ENCODE measurements at regions not wholly inside any gene's neighbourhood (a gene's known extent, or its start where the extent isn't known, plus 50 kb on each side); places are given as distances from the start of the nearest gene placed in this dataset.

GRCh38 chr10:100670828-100671479, 74.4 kb upstream of the PAX2 start:
- no peaks in the 10 kb centered on the region for H3K36me3 ChIP-seq
- whole genome bisulfite sequencing, 5 donors = 4 to 6% (median 5%) methylated on average over 23 to 54 of the region's 54 CpGs
- DNase-seq = peak; percentile 28 to 45
- peaks cover 10 to 99% (median 73%) of the 10 kb centered on the region in 3 donors for H3K27me3 ChIP-seq
- TF ChIP-seq CTCF (IDR thresholded peaks at IDR 0.05) (peak in 3 of 7 experiments; percentile 54 to 78 (median 69)), POLR2A (IDR thresholded peaks at IDR 0.05) (no peak)
- H3K4me3 ChIP-seq = peak overlapping the region in 2 of 4 donors; percentile 9 to 22
- H3K9me3 ChIP-seq = no peaks in the 10 kb centered on the region
- H3K4me1 ChIP-seq = peaks cover 0 to 8% (median 6%) of the 10 kb centered on the region in 4 donors
- no peak overlapping the region for H3K27ac ChIP-seq
- intact Hi-C loops (cut with DNase I; ENCODE audit: low total_unique reads) = no loop called here

- DNase-seq = no peak
- no peak overlapping the region for H3K4me3 ChIP-seq
- intact Hi-C loops (cut with DNase I; ENCODE audit: low total_unique reads) = no loop called here
- H3K4me1 ChIP-seq = peaks cover 0 to 8% (median 6%) of the 10 kb centered on the region in 4 donors
- H3K27me3 ChIP-seq = peaks cover 10 to 97% (median 72%) of the 10 kb centered on the region in 3 donors
- H3K36me3 ChIP-seq = no peaks in the 10 kb centered on the region
- no peak overlapping the region for H3K27ac ChIP-seq
- no peaks in the 10 kb centered on the region for H3K9me3 ChIP-seq
- TF ChIP-seq POLR2A (IDR thresholded peaks at IDR 0.05) = no peak
- TF ChIP-seq POLR2AphosphoS5 (IDR thresholded peaks at IDR 0.05) = no peak
- TF ChIP-seq CTCF (IDR thresholded peaks at IDR 0.05) = no peak
- no peak for TF ChIP-seq EP300 (IDR thresholded peaks at IDR 0.05)
- WGBS, 5 donors = 86 to 98% (median 93%) methylated on average over 3 of the region's 3 CpGs
Observed at GRCh38 chr10:100672199-100672598, 73.2 kb upstream of the PAX2 start.

- Histone ChIP-seq H3K4me3 (no peak overlapping the region), H3K27ac (no peak overlapping the region), H3K9me3 (no peaks in the 10 kb centered on the region), H3K27me3 (peaks cover 0 to 97% (median 59%) of the 10 kb centered on the region in 3 donors), H3K4me1 (peaks cover 0 to 7% (median 5%) of the 10 kb centered on the region in 4 donors), H3K36me3 (no peaks in the 10 kb centered on the region)
- DNase-seq = no peak
- TF ChIP-seq CTCF (IDR thresholded peaks at IDR 0.05) (no peak), EP300 (IDR thresholded peaks at IDR 0.05) (no peak), POLR2AphosphoS5 (IDR thresholded peaks at IDR 0.05) (no peak), POLR2A (IDR thresholded peaks at IDR 0.05) (no peak)
- WGBS, 5 donors = 67 to 75% (median 72%) methylated on average over 6 of the region's 6 CpGs
- intact Hi-C loops (cut with DNase I; ENCODE audit: low total_unique reads) = no loop called here
Observed at GRCh38 chr10:100677290-100677945, 68.0 kb upstream of the PAX2 start.

- H3K4me3 ChIP-seq = no peak overlapping the region
- intact Hi-C loops (cut with DNase I; ENCODE audit: low total_unique reads) = no loop called here
- no peak overlapping the region for H3K27ac ChIP-seq
- H3K36me3 ChIP-seq = no peaks in the 10 kb centered on the region
- peaks cover 4 to 97% (median 57%) of the 10 kb centered on the region in 3 donors for H3K27me3 ChIP-seq
- H3K4me1 ChIP-seq = peaks cover 0 to 7% (median 5%) of the 10 kb centered on the region in 4 donors
- no peak for TF ChIP-seq POLR2AphosphoS5 (IDR thresholded peaks at IDR 0.05)
- no peak for TF ChIP-seq POLR2A (IDR thresholded peaks at IDR 0.05)
- no peak for DNase-seq
- 8 to 32% (median 14%) methylated on average over 3 of the region's 3 CpGs for WGBS, 5 donors
- H3K9me3 ChIP-seq = no peaks in the 10 kb centered on the region
Observed at GRCh38 chr10:100679327-100679726, 66.1 kb upstream of the PAX2 start.

- no peak for DNase-seq
- Histone ChIP-seq H3K36me3 (no peaks in the 10 kb centered on the region), H3K4me3 (no peak overlapping the region), H3K27ac (no peak overlapping the region), H3K4me1 (peaks cover 0 to 7% (median 5%) of the 10 kb centered on the region in 4 donors), H3K27me3 (peaks cover 4 to 100% (median 80%) of the 10 kb centered on the region in 3 donors), H3K9me3 (no peaks in the 10 kb centered on the region)
- intact Hi-C loops (cut with DNase I; ENCODE audit: low total_unique reads) = no loop called here
- 8 to 37% (median 29%) methylated on average over 1 of the region's 1 CpG for WGBS, 5 donors
- TF ChIP-seq CTCF (IDR thresholded peaks at IDR 0.05) (no peak), POLR2A (IDR thresholded peaks at IDR 0.05) (no peak), EP300 (IDR thresholded peaks at IDR 0.05) (no peak), POLR2AphosphoS5 (IDR thresholded peaks at IDR 0.05) (no peak)
Observed at GRCh38 chr10:100683004-100683403, 62.4 kb upstream of the PAX2 start.
